Retinal pigment epithelial cell (primary cell): ENCODE measurements at regions not wholly inside any gene's neighbourhood (a gene's known extent, or its start where the extent isn't known, plus 50 kb on each side); places are given as distances from the start of the nearest gene placed in this dataset.

Experiments
- DNase-seq: peaks from one replicate; pipeline ENCODE4 v3.0.0-alpha.2; 2010; ENCODE audit warnings: low read depth
- H3K4me3 ChIP-seq: 2 replicates; pipeline ENCODE4 v1.5.1; 2011; ENCODE audit warnings: mild to moderate bottlenecking, low read length, control low read depth, moderate library complexity
- TF ChIP-seq, protein P1 (sequence below): conservative IDR thresholded peaks from 2 replicates; pipeline ENCODE4 v1.5.1; 2011; ENCODE audit warnings: low read depth, low read length, control low read depth, inconsistent platforms

DNA sequence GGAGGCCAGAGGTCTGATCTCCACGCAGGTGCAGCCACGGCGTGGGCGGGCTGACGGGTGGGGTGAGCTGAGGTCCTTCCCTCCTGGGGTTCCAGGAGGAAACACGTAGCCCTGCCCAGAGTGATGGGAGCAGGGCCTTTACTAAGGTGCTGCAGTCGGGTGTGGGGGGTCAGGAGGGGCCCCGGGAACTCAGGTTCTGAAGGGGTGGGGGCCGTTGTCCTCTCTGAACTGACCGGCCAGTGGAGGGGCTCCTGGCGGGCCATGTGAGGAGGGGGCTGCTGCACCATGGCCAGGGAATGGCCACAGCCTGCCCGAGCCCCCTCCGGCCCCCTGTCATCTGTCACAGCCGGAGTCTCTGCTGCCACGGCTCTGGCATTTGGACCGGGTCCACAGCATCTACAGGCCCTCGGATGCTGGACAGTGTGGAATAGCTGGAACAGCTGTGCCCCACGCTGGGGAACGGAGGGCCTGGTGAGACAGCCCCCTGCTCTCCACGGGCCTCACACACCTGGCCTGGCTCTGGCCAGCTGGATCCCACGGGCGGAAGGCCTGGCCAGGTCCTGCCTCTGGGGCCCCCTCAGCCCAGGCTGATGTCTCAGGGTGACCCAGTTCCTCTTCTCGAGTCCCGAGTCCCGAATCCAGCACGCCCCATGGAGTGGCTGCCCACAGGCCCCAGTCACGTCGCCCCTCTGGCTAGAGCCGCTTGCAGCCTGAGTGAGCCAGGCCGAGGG, 145.6 kb upstream of the GPC1 start:
- H3K4me3 ChIP-seq: no peak overlapping the region
- no peak for DNase-seq
- TF ChIP-seq, protein P1, sequence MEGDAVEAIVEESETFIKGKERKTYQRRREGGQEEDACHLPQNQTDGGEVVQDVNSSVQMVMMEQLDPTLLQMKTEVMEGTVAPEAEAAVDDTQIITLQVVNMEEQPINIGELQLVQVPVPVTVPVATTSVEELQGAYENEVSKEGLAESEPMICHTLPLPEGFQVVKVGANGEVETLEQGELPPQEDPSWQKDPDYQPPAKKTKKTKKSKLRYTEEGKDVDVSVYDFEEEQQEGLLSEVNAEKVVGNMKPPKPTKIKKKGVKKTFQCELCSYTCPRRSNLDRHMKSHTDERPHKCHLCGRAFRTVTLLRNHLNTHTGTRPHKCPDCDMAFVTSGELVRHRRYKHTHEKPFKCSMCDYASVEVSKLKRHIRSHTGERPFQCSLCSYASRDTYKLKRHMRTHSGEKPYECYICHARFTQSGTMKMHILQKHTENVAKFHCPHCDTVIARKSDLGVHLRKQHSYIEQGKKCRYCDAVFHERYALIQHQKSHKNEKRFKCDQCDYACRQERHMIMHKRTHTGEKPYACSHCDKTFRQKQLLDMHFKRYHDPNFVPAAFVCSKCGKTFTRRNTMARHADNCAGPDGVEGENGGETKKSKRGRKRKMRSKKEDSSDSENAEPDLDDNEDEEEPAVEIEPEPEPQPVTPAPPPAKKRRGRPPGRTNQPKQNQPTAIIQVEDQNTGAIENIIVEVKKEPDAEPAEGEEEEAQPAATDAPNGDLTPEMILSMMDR: no peak

DNA sequence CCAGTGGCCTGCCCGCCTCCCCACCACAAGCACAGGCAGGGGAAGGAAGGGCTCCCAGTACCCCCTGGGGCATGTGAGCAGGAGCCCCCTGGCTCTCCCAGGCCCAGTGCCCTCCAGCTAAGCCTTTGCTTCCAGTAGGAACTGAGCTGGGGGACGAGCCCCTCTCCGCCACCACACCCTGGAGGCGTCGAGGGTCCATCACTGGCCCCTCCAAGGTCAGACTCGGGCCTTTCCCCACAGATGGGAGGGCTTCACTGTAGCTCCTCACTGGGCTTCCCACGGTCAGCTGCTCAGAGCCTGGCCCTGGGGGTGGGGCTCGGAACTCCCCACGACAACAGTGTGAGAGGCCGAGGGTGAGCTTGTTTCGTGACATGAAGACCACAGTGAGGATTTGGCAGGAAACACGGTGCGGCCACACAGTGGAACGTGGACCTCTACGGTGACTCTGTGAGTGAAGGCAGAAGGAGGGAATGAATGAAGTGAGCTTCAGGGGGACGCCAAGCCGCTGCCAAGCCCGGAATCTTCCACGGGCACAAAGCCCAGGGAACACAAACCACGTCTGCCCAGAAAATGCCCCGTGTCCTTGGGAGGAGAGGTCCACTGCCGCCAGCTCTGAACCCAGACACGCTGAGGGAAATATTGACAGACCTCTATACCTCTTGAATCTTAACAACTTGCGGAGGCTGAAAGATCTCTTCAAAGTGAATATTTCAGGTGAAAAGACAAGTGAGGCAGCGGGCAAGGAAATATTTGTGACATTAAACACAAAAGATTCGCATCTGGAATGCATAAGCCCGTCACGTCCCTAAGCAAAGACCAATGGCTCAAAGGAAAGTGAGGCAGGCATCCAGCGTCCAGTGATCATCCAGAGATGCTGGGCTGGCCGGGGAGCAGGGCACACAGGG, 144.8 kb upstream of the GPC1 start:
- TF ChIP-seq, protein P1: no peak
- H3K4me3 ChIP-seq: no peak overlapping the region
- no peak for DNase-seq

DNA sequence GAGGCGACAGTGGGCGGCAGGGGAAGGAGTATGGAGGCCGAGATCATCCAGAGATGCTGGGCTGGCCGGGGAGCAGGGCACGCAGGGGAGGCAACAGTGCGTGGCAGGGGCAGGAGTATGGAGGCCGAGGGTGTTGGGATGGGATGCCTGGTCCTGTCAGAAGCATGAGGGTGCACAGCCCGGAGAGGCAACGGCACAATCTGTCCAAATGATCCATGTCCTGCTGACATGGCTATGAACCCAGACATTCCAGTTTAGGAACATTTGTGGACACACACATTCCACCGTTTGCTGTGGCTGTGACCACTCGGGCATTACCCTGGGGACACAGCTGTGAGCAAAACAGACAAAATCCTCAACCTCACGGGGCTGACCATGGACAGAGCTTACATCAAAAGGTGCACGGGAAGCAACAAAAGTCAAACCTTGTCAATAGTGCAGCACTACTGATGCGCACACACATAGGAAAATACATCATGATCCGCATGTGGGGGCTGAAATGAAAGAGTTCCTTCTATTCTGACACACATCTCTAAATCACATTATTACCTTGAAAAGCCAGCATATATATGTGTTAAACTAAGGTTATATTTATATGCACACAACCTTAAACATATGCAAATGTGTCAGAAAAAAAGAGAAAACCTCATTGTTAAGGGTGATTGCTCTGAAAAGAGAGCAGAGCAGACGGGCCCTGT, 144.0 kb upstream of the GPC1 start:
- TF ChIP-seq, protein P1: no peak
- no peak overlapping the region for H3K4me3 ChIP-seq
- DNase-seq: no peak

DNA sequence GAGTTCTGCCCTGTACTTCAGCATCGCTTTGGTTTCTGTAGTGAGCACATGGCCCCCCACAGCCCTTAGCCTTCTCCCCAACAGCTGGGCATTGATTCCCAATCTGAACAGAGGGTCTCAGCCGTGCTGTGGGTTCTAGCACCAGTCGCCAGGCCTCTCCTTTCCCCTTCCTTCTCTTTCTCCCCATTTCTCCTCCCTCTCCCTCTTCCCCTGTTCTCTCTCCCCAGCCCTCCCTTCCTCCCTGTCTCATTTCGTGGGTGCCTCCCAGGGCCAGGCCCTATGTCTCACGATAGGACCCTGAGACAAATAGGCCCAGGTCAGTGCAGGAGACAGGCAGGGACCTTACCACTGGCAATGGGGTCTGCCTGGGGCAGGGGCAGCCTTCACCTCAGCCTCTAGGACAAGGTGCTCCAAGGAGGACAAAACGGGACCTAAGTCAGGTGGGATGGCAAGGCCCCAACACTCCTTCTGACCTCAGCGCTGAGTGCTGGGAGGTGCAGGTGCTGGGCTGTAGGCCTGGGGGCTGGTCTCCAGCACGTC, 143.4 kb upstream of the GPC1 start:
- DNase-seq: no peak
- H3K4me3 ChIP-seq: no peak overlapping the region
- TF ChIP-seq, protein P1: no peak

DNA sequence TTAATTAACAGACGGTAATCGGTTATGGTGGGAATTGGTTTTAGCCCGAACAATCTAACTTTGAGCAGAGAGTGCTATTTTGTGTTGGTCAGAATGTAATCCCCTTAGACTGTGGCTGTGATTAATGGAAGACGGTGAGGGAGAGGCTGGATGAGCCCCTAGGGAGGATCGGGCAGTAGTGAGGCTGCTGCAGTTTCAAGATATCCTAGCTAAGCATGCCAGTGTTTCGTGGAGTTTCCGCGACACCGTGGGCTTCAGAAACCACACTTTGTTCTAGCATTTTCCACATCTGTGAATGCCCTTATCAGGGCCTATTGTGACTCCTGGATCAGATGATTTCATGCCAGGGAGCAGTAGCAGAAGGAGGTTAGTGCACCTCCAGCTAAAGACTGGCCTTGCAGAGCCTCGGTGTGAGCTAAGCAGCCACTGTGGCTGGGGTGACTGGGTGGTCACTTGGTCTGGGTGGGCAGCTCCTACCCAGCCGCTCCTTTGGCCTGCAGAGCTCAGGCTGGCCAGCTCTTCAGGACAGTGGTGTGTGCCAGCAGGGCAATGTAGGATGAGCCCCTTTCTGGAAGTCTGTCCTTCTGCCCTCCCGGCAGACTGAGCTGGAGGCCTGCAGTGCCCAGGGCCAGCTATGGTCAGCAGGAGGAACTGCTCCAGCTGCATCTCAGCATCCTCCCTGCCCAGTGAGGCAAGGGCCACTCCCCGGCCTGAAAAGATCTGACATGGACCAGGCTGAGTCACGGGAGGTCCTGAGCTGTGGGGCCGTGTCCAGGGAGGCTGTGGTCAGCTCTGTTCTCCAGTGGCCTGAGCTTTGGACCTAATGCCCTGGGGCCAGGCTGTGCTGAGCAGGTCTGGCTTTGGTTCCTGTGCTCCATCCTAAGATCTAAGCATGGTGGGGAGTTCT, 142.6 kb upstream of the GPC1 start:
- TF ChIP-seq, protein P1: no peak
- H3K4me3 ChIP-seq: no peak overlapping the region
- DNase-seq: no peak
